Lower leg skin (tissue), 4 donors: ENCODE measurements at regions not wholly inside any gene's neighbourhood (a gene's known extent, or its start where the extent isn't known, plus 50 kb on each side); places are given as distances from the start of the nearest gene placed in this dataset.
"Not testable (repeated sequence)": the region's sequence is repeated elsewhere in the genome, so short reads cannot be mapped to it uniquely, and the experiment has no call there.

ENCODE experiments used
- DNase-seq, 2 donors: peaks; one replicate each; pipeline ENCODE4 v3.0.0-alpha.2; 2019; ENCODE audit warnings: low spot score in 2 of 2
- H3K4me3 ChIP-seq: fragments of 200-600 bp; sonication (generic); 2 replicates; pipeline ENCODE4 v1.5.1; 2017; ENCODE audit warnings: mild to moderate bottlenecking, low read depth; ENCODE audit not compliant: poor library complexity, severe bottlenecking
- POLR2A ChIP-seq, 2 donors: fragments of 450-650 bp; IDR thresholded peaks; one replicate each; pipeline ENCODE4 v1.6.1; 2016 to 2017; ENCODE audit warnings: antibody characterized with exemption in 2 of 2, mild to moderate bottlenecking in 1 of 2, moderate library complexity in 1 of 2
- WGBS, 2 donors: methylation state at CpG; one replicate each; pipeline ENCODE4 v1.1.5; 2018; 5-methylcytosine and 5-hydroxymethylcytosine counted together
- intact Hi-C: fragments of 100-400 bp; cut with DNase I; formaldehyde crosslinking; loops from one replicate; pipeline ENCODE4 v1.15.0; 2023; ENCODE audit warnings: low total_unique reads
- TF ChIP-seq, protein P1 (sequence below), 3 donors: fragments of 450-650 bp; IDR thresholded peaks; one replicate each; pipeline ENCODE4 v1.5.1; 2016; ENCODE audit warnings: antibody characterized with exemption in 3 of 3, mild to moderate bottlenecking in 3 of 3, moderate library complexity in 2 of 3

- H3K4me3 ChIP-seq: no peak overlapping the region
- no peak for TF ChIP-seq POLR2A (IDR thresholded peaks at IDR 0.05)
- TF ChIP-seq, protein P1, sequence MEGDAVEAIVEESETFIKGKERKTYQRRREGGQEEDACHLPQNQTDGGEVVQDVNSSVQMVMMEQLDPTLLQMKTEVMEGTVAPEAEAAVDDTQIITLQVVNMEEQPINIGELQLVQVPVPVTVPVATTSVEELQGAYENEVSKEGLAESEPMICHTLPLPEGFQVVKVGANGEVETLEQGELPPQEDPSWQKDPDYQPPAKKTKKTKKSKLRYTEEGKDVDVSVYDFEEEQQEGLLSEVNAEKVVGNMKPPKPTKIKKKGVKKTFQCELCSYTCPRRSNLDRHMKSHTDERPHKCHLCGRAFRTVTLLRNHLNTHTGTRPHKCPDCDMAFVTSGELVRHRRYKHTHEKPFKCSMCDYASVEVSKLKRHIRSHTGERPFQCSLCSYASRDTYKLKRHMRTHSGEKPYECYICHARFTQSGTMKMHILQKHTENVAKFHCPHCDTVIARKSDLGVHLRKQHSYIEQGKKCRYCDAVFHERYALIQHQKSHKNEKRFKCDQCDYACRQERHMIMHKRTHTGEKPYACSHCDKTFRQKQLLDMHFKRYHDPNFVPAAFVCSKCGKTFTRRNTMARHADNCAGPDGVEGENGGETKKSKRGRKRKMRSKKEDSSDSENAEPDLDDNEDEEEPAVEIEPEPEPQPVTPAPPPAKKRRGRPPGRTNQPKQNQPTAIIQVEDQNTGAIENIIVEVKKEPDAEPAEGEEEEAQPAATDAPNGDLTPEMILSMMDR (IDR thresholded peaks at IDR 0.05): no peak
- intact Hi-C loops: no loop called here
- WGBS, 2 donors: 53 to 62% methylated on average over 1 of the region's 1 CpG
- no peak for DNase-seq
These were observed 94.0 kb upstream of the CDCA7L start for GRCh38 chr7:22039670-22040069.

GRCh38 chr7:22032356-22032755 lies 86.7 kb upstream of the CDCA7L start:
- DNase-seq, H3K4me3 ChIP-seq, intact Hi-C loops: not testable (repeated sequence)
- 87 to 91% methylated on average over 22 to 26 of the region's 26 CpGs for WGBS, 2 donors

DNA sequence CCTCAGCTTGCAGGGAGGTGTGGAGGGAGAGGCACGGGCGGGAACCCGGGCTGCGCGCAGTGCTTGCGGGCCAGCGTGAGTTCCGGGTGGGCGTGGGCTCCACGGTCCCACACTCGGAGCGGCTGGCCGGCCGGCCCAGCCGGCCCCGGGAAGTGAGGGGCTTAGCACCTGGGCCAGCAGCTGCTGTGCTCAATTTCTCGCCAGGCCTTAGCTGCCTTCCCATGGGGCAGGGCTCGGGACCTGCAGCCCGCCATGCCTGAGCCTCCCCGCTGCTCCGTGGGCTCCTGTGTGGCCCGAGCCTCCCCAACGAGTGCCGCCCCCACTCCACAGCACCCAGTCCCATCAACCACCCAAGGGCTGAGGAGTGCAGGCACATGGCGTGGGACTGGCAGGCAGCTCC lies 83.0 kb upstream of the CDCA7L start:
- DNase-seq, intact Hi-C loops, H3K4me3 ChIP-seq: not testable (repeated sequence)
- 95 to 99% methylated on average over 4 to 16 of the region's 25 CpGs for WGBS, 2 donors

- intact Hi-C loops: no loop called here
- no peak overlapping the region for H3K4me3 ChIP-seq
- DNase-seq: no peak
- 87 to 88% methylated on average over 2 of the region's 2 CpGs for WGBS, 2 donors
- TF ChIP-seq, protein P1 (IDR thresholded peaks at IDR 0.05): no peak
- no peak for TF ChIP-seq POLR2A (IDR thresholded peaks at IDR 0.05)
These were observed 81.8 kb upstream of the CDCA7L start for GRCh38 chr7:22027475-22027874.

DNA sequence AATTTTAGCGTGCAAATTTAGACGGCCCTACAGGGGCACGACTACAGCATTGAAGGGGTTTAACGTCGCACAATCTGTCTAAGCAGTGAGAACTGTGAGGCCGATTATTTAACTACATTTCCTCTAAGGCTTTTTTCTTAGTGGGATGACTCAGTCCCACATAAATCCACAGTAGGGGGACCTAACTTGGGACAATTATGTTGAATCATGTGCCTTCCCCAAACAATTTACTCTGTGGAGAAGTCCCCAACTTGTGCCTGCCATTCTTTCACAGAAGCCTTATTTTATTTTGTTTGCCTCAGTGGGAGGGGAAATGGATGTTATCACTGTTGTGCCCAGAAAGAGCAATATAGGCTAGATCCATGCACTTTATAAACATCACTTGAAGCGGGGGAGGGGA lies 80.3 kb upstream of the CDCA7L start:
- no peak for TF ChIP-seq POLR2A (IDR thresholded peaks at IDR 0.05)
- TF ChIP-seq, protein P1 (IDR thresholded peaks at IDR 0.05): no peak
- WGBS, 2 donors: 83 to 91% methylated on average over 7 of the region's 7 CpGs
- DNase-seq: no peak
- intact Hi-C loops: no loop called here
- no peak overlapping the region for H3K4me3 ChIP-seq

DNA sequence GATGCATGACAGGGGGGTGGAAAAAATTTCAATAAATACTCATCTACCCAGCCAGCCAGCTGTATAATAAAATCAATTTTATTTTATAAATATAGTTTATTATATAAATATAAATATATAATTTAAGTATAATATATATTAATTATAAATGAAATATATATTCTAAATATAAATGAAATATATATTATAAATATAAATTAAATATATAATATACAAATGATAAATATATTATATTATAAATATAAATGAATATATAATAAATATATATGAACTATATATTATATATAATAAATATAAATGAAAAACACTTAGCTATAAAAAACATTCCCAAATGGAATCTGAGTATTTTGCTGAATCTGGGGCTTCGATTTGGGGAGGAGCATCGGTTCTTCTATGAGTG lies 79.4 kb upstream of the CDCA7L start:
- intact Hi-C loops: no loop called here
- no peak for TF ChIP-seq POLR2A (IDR thresholded peaks at IDR 0.05)
- no peak overlapping the region for H3K4me3 ChIP-seq
- 94 to 98% methylated on average over 2 of the region's 2 CpGs for WGBS, 2 donors
- no peak for DNase-seq

- intact Hi-C loops: no loop called here
- no peak for TF ChIP-seq POLR2A (IDR thresholded peaks at IDR 0.05)
- TF ChIP-seq, protein P1 (IDR thresholded peaks at IDR 0.05): no peak
- DNase-seq: no peak
- 94 to 96% methylated on average over 3 of the region's 3 CpGs for WGBS, 2 donors
- no peak overlapping the region for H3K4me3 ChIP-seq
These were observed 74.2 kb upstream of the CDCA7L start for GRCh38 chr7:22019931-22020330.
